SK-N-MC (cell line): ENCODE measurements at regions not wholly inside any gene's neighbourhood (a gene's known extent, or its start where the extent isn't known, plus 50 kb on each side); places are given as distances from the start of the nearest gene placed in this dataset.

Experiments used
- EZH2 ChIP-seq: fragments of 200-600 bp; sonication (generic); IDR thresholded peaks from one replicate; pipeline ENCODE4 v1.6.1; 2017; ENCODE audit warnings: antibody characterized with exemption
- FOXP2 ChIP-seq: optimal IDR thresholded peaks from 2 replicates; pipeline ENCODE3; 2011; ENCODE audit warnings: mild to moderate bottlenecking, moderate library complexity; ENCODE audit not compliant: insufficient read depth; ENCODE audit errors: extremely low read length, control extremely low read depth
- POLR2AphosphoS5 ChIP-seq: IDR thresholded peaks from 2 replicates; pipeline ENCODE4 v1.6.1; 2012; ENCODE audit warnings: mild to moderate bottlenecking, low read depth, low read length, borderline replicate concordance

DNA sequence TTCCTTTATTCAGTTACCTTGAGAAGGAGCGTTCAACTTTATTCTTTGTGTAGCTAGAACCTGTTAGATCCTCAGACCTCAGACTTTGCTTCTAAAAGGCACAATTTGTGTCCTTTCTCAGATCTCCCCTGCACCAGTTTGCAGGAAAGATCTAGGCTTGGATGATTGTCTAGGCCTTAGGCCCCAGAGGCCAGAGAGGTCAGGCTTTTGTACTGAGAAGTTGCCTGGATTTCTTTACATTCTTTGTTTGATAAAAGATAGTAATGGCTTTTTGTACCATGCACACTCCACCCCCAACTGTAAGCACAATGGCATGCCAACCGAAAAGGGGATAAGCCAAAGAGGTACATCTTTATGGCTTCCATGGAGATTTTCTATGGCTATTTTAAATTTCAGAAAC is 719.6 kb upstream of the NR2F2 start:
- TF ChIP-seq POLR2AphosphoS5: no peak
- no peak for TF ChIP-seq FOXP2
- TF ChIP-seq EZH2: no peak
